KMS-11 (cell line): ENCODE measurements at regions not wholly inside any gene's neighbourhood (a gene's known extent, or its start where the extent isn't known, plus 50 kb on each side); places are given as distances from the start of the nearest gene placed in this dataset.

ENCODE experiments used
- H2AFZ ChIP-seq: fragments of 200-600 bp; sonication (generic); 2 replicates; pipeline ENCODE4 v1.6.1; 2016; ENCODE audit warnings: antibody characterized with exemption, mixed run types, low read depth
- H3K27ac ChIP-seq: fragments of 200-600 bp; sonication (generic); 2 replicates; pipeline ENCODE4 v1.6.1; 2016; ENCODE audit warnings: mild to moderate bottlenecking, mixed run types
- H3K27me3 ChIP-seq: fragments of 200-600 bp; sonication (generic); 2 replicates; pipeline ENCODE4 v1.6.1; 2017; ENCODE audit warnings: mild to moderate bottlenecking, low read depth, mixed run types, moderate library complexity; ENCODE audit not compliant: insufficient read depth
- H3K36me3 ChIP-seq: fragments of 200-600 bp; sonication (generic); 2 replicates; pipeline ENCODE4 v1.6.1; 2017; ENCODE audit warnings: mild to moderate bottlenecking, mixed run types; ENCODE audit not compliant: insufficient read depth
- H3K4me1 ChIP-seq: fragments of 200-600 bp; sonication (generic); 2 replicates; pipeline ENCODE4 v1.6.1; 2016; ENCODE audit warnings: mild to moderate bottlenecking, low read depth, mixed run types; ENCODE audit not compliant: poor library complexity, severe bottlenecking
- H3K4me2 ChIP-seq: fragments of 200-600 bp; sonication (generic); 2 replicates; pipeline ENCODE4 v1.7.0; 2016; ENCODE audit warnings: mild to moderate bottlenecking, mixed run types
- H3K4me3 ChIP-seq: fragments of 200-600 bp; sonication (generic); IDR thresholded peaks from 2 replicates; pipeline ENCODE4 v1.6.1; 2017; ENCODE audit warnings: low read depth, low read length, mixed read lengths; ENCODE audit not compliant: insufficient read depth
- H3K79me2 ChIP-seq: fragments of 200-600 bp; sonication (generic); 2 replicates; pipeline ENCODE4 v1.6.1; 2016; ENCODE audit warnings: low read depth, mixed run types; ENCODE audit not compliant: insufficient read depth
- H3K9ac ChIP-seq: fragments of 200-600 bp; sonication (generic); 2 replicates; pipeline ENCODE4 v1.6.1; 2016; ENCODE audit warnings: mild to moderate bottlenecking, mixed run types
- H4K20me1 ChIP-seq: fragments of 200-600 bp; sonication (generic); 2 replicates; pipeline ENCODE4 v1.6.1; 2016; ENCODE audit warnings: mild to moderate bottlenecking, mixed run types; ENCODE audit not compliant: insufficient read depth
- CTCF ChIP-seq: fragments of 200-600 bp; sonication (generic); conservative IDR thresholded peaks from 2 replicates; pipeline ENCODE4 v1.6.1; 2017; ENCODE audit warnings: low read depth, mild to moderate bottlenecking, antibody characterized with exemption, low read length, moderate library complexity, mixed read lengths

GRCh38 chr7:97372882-97373281 lies 255.4 kb downstream of the SDHAF3 start:
- H3K36me3 ChIP-seq, result no peaks in the 10 kb centered on the region
- H3K27ac ChIP-seq, result no peak overlapping the region
- H3K4me3 ChIP-seq, result no peak overlapping the region
- no peaks in the 10 kb centered on the region for H3K27me3 ChIP-seq
- no peaks in the 10 kb centered on the region for H3K4me1 ChIP-seq
- no peak overlapping the region for H2AFZ ChIP-seq
- no peaks in the 10 kb centered on the region for H4K20me1 ChIP-seq
- no peak overlapping the region for H3K9ac ChIP-seq
- H3K4me2 ChIP-seq, result no peak overlapping the region
- TF ChIP-seq CTCF, result no peak
- no peaks in the 10 kb centered on the region for H3K79me2 ChIP-seq

GRCh38 chr7:97373736-97374135 lies 256.2 kb downstream of the SDHAF3 start:
- no peaks in the 10 kb centered on the region for H3K4me1 ChIP-seq
- H4K20me1 ChIP-seq, result no peaks in the 10 kb centered on the region
- no peaks in the 10 kb centered on the region for H3K36me3 ChIP-seq
- no peaks in the 10 kb centered on the region for H3K79me2 ChIP-seq
- no peak overlapping the region for H3K4me2 ChIP-seq
- H2AFZ ChIP-seq, result no peak overlapping the region
- no peak overlapping the region for H3K4me3 ChIP-seq
- no peaks in the 10 kb centered on the region for H3K27me3 ChIP-seq
- no peak overlapping the region for H3K27ac ChIP-seq
- no peak for TF ChIP-seq CTCF
- no peak overlapping the region for H3K9ac ChIP-seq

- H3K4me3 ChIP-seq, result no peak overlapping the region
Measured at GRCh38 chr7:97377713-97378112, 260.2 kb downstream of the SDHAF3 start.

GRCh38 chr7:97381815-97382554 lies 264.5 kb downstream of the SDHAF3 start:
- no peak overlapping the region for H3K9ac ChIP-seq
- no peak for TF ChIP-seq CTCF

More at GRCh38 chr7:97377713-97378112, 260.2 kb downstream of the SDHAF3 start:
- no peak for TF ChIP-seq CTCF
- Histone ChIP-seq H3K4me2 (no peak overlapping the region), H3K27ac (no peak overlapping the region), H3K9ac (no peak overlapping the region), H3K4me1 (no peaks in the 10 kb centered on the region), H3K36me3 (no peaks in the 10 kb centered on the region), H4K20me1 (no peaks in the 10 kb centered on the region), H3K79me2 (no peaks in the 10 kb centered on the region), H2AFZ (no peak overlapping the region), H3K27me3 (no peaks in the 10 kb centered on the region)

More at GRCh38 chr7:97381815-97382554, 264.5 kb downstream of the SDHAF3 start:
- no peak overlapping the region for H3K4me3 ChIP-seq
- no peak overlapping the region for H3K27ac ChIP-seq
- H4K20me1 ChIP-seq, result no peaks in the 10 kb centered on the region
- no peak overlapping the region for H3K4me2 ChIP-seq
- H3K36me3 ChIP-seq, result no peaks in the 10 kb centered on the region
- H2AFZ ChIP-seq, result no peak overlapping the region
- no peaks in the 10 kb centered on the region for H3K27me3 ChIP-seq
- no peaks in the 10 kb centered on the region for H3K4me1 ChIP-seq
- H3K79me2 ChIP-seq, result no peaks in the 10 kb centered on the region
